Astrocyte (in vitro differentiated cells and primary cell): ENCODE measurements at regions not wholly inside any gene's neighbourhood (a gene's known extent, or its start where the extent isn't known, plus 50 kb on each side); places are given as distances from the start of the nearest gene placed in this dataset.

Experiments
- CTCF ChIP-seq: IDR thresholded peaks from 2 replicates; pipeline ENCODE4 v1.5.1; 2011; ENCODE audit warnings: low read depth, mild to moderate bottlenecking, inconsistent platforms, low read length, moderate library complexity; ENCODE audit not compliant: insufficient read depth
- EZH2 ChIP-seq: IDR thresholded peaks from 2 replicates; pipeline ENCODE4 v1.6.1; 2012; ENCODE audit warnings: mild to moderate bottlenecking, low read length, inconsistent platforms; ENCODE audit not compliant: insufficient read depth

DNA sequence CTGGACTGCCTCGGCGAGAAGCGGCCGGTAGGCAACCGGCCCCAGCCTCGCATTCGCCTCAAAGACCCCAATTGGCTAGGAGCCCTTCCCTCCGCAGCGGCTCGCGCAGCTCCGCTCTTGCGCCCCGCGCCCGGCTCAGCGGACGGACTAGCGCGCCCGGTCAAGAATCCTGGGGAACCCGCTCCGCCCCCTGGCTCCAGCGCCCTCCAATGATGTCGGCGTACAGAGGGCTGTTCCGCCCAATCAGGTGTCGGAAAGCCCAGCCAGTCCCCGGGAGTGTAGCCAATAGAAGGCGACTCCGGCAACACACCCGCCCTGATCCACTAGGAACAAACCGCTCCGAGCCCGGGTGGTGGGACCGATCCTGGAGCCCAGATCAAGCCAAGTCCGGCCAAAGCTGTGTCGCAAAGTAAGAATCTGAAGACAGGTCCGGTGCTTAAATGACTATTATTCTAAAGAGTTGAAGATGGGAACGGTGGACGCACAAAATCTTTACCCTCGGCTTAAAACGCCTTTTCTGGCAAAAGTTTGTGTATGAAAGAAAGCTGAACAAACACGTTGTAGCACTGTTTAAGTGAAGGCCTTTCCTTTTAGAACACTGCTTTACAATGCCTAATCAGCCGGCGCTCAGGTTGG is 132.2 kb downstream of the OGFRL1 start:
- TF ChIP-seq EZH2 (no peak), CTCF (no peak)
